ENCODE measurements at regions not wholly inside any gene's neighbourhood (a gene's known extent, or its start where the extent isn't known, plus 50 kb on each side); places are given as distances from the start of the nearest gene placed in this dataset.

DNA sequence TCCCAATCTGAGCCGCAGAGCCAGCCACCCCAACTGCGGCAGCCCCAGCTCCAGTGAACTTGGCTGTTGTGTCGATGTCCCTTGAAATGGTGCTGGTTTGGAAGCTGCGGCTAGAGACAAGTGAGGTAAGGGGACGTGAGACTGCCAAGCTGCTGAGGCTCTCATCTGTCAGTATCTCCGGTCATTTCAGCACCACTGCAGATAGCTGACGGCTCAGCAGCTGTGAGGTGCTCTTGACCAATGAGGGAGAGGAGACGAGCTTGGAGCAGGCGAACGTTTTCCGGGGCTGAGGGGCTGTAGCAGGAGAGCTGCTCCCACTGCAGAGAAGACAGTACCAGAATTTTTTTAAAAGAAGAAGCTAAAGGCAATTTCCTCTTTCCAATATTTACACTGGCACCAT, 175.5 kb upstream of the CASK start:
- H3K4me1 Mint-ChIP-seq = peaks cover 3 to 7% of the 10 kb centered on the region in 2 donors
- no peak overlapping the region for H3K27ac Mint-ChIP-seq
- H3K9me3 Mint-ChIP-seq = peaks cover 0 to 2% (median 0%) of the 10 kb centered on the region in 6 donors
- DNase-seq = no peak
- no peaks in the 10 kb centered on the region for H3K36me3 Mint-ChIP-seq
- peaks cover 0 to 7% (median 2%) of the 10 kb centered on the region in 3 donors for H3K27me3 Mint-ChIP-seq (ENCODE audit: low read depth in 3 of 3)
- no peak overlapping the region for H3K4me3 Mint-ChIP-seq

DNA sequence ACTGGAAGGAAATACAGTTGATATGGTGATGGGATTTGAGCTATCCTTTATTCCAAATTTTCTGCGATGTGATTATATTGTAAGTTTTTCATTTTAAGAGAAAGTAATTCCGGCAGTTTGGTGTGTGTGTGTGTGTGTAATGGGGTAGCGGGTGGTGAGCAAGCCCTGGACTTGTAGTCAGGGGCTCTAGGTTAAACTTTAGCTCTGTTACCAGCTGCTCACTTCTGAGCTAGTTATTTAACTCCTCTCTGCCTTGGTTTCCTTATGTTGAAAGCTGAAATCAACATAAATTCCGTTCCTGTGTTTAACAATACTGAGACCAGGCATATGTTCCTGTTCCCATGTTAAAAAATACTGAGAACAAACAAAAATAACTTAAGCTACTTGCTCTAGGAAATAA, 174.1 kb upstream of the CASK start:
- Mint-ChIP-seq H3K27ac (no peak overlapping the region), H3K4me1 (peaks cover 3 to 9% of the 10 kb centered on the region in 2 donors), H3K9me3 (peaks cover 0 to 2% (median 0%) of the 10 kb centered on the region in 6 donors), H3K27me3 (ENCODE audit: low read depth in 3 of 3) (peaks cover 0 to 5% (median 0%) of the 10 kb centered on the region in 3 donors), H3K36me3 (no peaks in the 10 kb centered on the region), H3K4me3 (no peak overlapping the region)
- no peak for DNase-seq

DNA sequence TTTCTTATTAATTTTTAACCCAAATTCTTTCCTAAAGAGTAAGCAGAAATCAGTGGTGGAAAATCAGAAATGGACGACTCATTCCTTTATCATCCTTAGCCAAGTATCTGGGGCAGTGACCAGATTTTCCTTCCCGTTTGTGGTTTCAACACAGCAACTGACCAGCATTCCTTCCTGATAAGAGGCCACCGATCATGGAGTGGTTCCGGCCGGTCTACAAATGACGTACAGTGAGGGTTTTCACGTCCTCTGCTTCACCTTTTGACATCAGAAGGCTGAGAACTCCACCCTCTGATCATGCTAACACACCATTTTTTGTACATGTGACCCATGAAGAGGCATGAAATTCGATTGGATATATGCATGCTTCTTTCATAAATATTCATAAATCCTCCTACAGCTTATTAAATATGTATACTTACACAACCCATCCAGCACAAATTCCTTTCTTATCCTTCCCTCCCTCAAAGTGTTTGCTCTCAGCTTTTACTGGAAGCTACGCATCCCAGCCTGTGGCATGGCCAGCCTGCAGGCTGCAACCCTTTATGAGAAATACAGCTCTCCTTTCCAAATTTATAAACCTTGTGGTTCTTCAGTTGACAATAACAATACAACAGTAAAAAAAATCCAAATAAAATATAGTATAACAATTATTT, 173.0 kb upstream of the CASK start:
- H3K27ac Mint-ChIP-seq = no peak overlapping the region

GRCh38 chrX:42094218-42094617, 170.9 kb upstream of the CASK start:
- DNase-seq = no peak
- peaks cover 0 to 2% (median 0%) of the 10 kb centered on the region in 6 donors for H3K9me3 Mint-ChIP-seq
- H3K4me1 Mint-ChIP-seq = peaks cover 3 to 9% of the 10 kb centered on the region in 2 donors
- H3K27me3 Mint-ChIP-seq (ENCODE audit: low read depth in 3 of 3) = peaks cover 0 to 2% (median 0%) of the 10 kb centered on the region in 3 donors
- H3K27ac Mint-ChIP-seq = no peak overlapping the region
- peak overlapping the region; percentile 9 to 44 (median 28) for H3K4me3 Mint-ChIP-seq
- H3K36me3 Mint-ChIP-seq = no peaks in the 10 kb centered on the region

More for the DNA sequence above, 173.0 kb upstream of the CASK start:
- Mint-ChIP-seq H3K36me3 (no peaks in the 10 kb centered on the region), H3K4me3 (no peak overlapping the region), H3K9me3 (peaks cover 0 to 2% (median 0%) of the 10 kb centered on the region in 6 donors), H3K27me3 (ENCODE audit: low read depth in 3 of 3) (peaks cover 0 to 2% (median 0%) of the 10 kb centered on the region in 3 donors), H3K4me1 (peaks cover 3 to 9% of the 10 kb centered on the region in 2 donors)
- no peak for DNase-seq

GRCh38 chrX:42093756-42094155, 170.4 kb upstream of the CASK start:
- Mint-ChIP-seq H3K4me3 (peak overlapping the region in 4 of 5 donors; percentile 22 to 44 (median 30)), H3K27ac (no peak overlapping the region), H3K9me3 (peaks cover 0 to 2% (median 0%) of the 10 kb centered on the region in 6 donors), H3K27me3 (ENCODE audit: low read depth in 3 of 3) (peaks cover 0 to 2% (median 0%) of the 10 kb centered on the region in 3 donors), H3K36me3 (no peaks in the 10 kb centered on the region), H3K4me1 (peaks cover 3 to 9% of the 10 kb centered on the region in 2 donors)
- peak in 1 of 3 donors; percentile 1 for DNase-seq

DNA sequence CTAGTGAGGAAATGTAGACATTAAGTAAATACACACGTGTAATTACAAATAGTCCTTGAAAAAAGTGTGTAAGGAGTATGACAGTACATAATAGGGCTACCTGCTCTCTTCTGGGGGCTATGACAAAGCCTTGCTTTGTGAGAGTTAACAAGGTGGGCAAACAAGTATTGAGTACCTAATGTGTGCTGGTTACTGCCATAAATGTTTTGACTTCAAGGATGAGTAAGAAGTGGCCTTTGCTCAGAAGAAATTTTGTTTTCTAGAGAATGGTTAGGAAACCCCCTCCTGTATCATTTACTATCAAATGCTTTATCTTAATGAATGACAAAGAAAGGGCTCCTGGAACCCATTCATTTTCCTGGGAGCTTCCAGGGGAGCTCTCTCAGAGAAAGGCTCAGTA, 167.0 kb upstream of the CASK start:
- DNase-seq = no peak
- H3K4me3 Mint-ChIP-seq = no peak overlapping the region
- no peaks in the 10 kb centered on the region for H3K9me3 Mint-ChIP-seq
- H3K4me1 Mint-ChIP-seq = peaks cover 3 to 9% of the 10 kb centered on the region in 2 donors
- H3K36me3 Mint-ChIP-seq = no peaks in the 10 kb centered on the region
- no peak overlapping the region for H3K27ac Mint-ChIP-seq
- H3K27me3 Mint-ChIP-seq (ENCODE audit: low read depth in 3 of 3) = peaks cover 0 to 2% (median 0%) of the 10 kb centered on the region in 3 donors

- no peak for DNase-seq
- no peaks in the 10 kb centered on the region for H3K9me3 Mint-ChIP-seq
- peaks cover 0 to 2% (median 0%) of the 10 kb centered on the region in 3 donors for H3K27me3 Mint-ChIP-seq (ENCODE audit: low read depth in 3 of 3)
- H3K27ac Mint-ChIP-seq = no peak overlapping the region
- no peaks in the 10 kb centered on the region for H3K36me3 Mint-ChIP-seq
- H3K4me3 Mint-ChIP-seq = no peak overlapping the region
- peaks cover 1 to 3% of the 10 kb centered on the region in 2 donors for H3K4me1 Mint-ChIP-seq
Observed at GRCh38 chrX:42089031-42089430, 165.7 kb upstream of the CASK start.

GRCh38 chrX:42087960-42088359, 164.6 kb upstream of the CASK start:
- Mint-ChIP-seq H3K4me1 (no peaks in the 10 kb centered on the region), H3K27ac (no peak overlapping the region), H3K9me3 (no peaks in the 10 kb centered on the region), H3K27me3 (ENCODE audit: low read depth in 3 of 3) (peaks cover 0 to 3% (median under 1%) of the 10 kb centered on the region in 3 donors), H3K4me3 (no peak overlapping the region), H3K36me3 (no peaks in the 10 kb centered on the region)
- DNase-seq = no peak

DNA sequence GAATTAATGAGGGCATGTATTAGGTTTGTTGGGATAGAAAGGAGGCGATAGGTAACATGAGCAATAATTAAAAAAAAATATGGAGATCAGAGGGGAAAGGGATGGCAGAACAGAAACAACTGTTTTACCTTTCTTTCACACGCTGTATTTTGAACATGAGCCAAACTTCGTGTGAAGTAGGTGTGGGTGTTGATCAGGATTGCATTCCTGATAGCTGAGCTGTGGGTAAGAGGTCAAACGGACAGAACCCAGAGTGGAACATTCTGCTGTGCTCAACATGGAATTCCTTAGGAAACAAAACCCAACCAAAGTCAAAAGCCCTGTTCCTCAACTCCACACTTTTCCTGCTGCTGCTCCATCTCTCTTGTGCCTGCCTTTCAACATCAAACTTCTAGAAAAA, 162.5 kb upstream of the CASK start:
- Mint-ChIP-seq H3K36me3 (no peaks in the 10 kb centered on the region), H3K9me3 (no peaks in the 10 kb centered on the region), H3K4me3 (no peak overlapping the region), H3K27me3 (ENCODE audit: low read depth in 3 of 3) (peaks cover 3% of the 10 kb centered on the region in 3 donors), H3K4me1 (no peaks in the 10 kb centered on the region), H3K27ac (no peak overlapping the region)
- DNase-seq = no peak

GRCh38 chrX:42079968-42080367, 156.6 kb upstream of the CASK start:
- Mint-ChIP-seq H3K9me3 (peaks cover 0 to 1% (median 0%) of the 10 kb centered on the region in 6 donors), H3K4me1 (no peaks in the 10 kb centered on the region), H3K27me3 (ENCODE audit: low read depth in 3 of 3) (peaks cover 3% of the 10 kb centered on the region in 3 donors), H3K36me3 (no peaks in the 10 kb centered on the region), H3K27ac (no peak overlapping the region), H3K4me3 (no peak overlapping the region)
- DNase-seq = no peak

GRCh38 chrX:42077675-42078074, 154.3 kb upstream of the CASK start:
- peaks cover 0 to 3% (median 1%) of the 10 kb centered on the region in 3 donors for H3K27me3 Mint-ChIP-seq (ENCODE audit: low read depth in 3 of 3)
- DNase-seq = no peak
- H3K9me3 Mint-ChIP-seq = peaks cover 0 to 1% (median 0%) of the 10 kb centered on the region in 6 donors
- H3K27ac Mint-ChIP-seq = no peak overlapping the region
- no peaks in the 10 kb centered on the region for H3K4me1 Mint-ChIP-seq
- H3K36me3 Mint-ChIP-seq = no peaks in the 10 kb centered on the region
- H3K4me3 Mint-ChIP-seq = no peak overlapping the region

DNA sequence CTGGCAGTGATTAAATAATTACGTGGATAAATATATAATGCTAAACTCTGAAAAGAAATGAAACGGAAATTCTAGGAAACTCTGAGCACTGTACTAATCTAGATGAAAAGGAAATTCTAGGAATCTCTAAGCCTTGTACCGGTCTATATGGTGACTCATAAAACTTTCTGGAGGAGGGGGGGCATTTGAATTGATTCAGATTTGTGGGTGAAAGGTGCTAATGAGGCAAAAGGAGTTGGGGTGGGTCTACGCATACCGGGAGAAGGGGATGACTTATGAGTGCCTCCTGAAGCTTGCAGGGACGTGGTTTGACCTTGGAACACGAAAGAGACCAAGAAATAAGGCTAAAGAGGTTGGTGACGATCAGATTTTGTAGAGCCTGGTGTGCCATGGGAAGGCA, 151.7 kb upstream of the CASK start:
- H3K4me1 Mint-ChIP-seq = no peaks in the 10 kb centered on the region

GRCh38 chrX:42073448-42073847, 150.1 kb upstream of the CASK start:
- Mint-ChIP-seq H3K27ac (no peak overlapping the region), H3K27me3 (ENCODE audit: low read depth in 3 of 3) (peaks cover 0 to 2% (median 2%) of the 10 kb centered on the region in 3 donors), H3K4me1 (no peaks in the 10 kb centered on the region), H3K4me3 (no peak overlapping the region), H3K36me3 (no peaks in the 10 kb centered on the region), H3K9me3 (peaks cover 0 to 3% (median 0%) of the 10 kb centered on the region in 6 donors)
- no peak for DNase-seq

More for the DNA sequence above, 151.7 kb upstream of the CASK start:
- Mint-ChIP-seq H3K4me3 (no peak overlapping the region), H3K27ac (no peak overlapping the region), H3K9me3 (no peaks in the 10 kb centered on the region), H3K36me3 (no peaks in the 10 kb centered on the region), H3K27me3 (ENCODE audit: low read depth in 3 of 3) (peaks cover 0 to 2% (median under 1%) of the 10 kb centered on the region in 3 donors)
- DNase-seq = no peak

DNA sequence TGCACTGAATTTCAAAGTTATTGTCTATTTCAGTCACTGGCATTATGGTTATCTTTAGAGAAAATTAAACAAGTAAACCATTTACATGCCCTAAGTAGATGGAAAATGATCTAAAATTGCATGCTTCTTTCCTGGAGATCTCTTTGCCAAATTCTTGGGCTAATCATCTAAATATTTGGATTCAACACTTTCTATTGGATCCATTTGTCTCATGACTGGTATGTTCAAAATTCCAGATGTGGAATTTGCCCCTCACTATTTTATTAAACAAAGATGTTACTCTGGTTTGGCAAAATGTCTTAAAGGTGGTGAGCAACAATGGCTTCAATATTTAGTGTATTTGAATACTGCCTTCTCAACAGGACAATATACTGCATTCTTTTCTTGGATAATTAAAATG, 147.5 kb upstream of the CASK start:
- DNase-seq = no peak
- Mint-ChIP-seq H3K27me3 (ENCODE audit: low read depth in 3 of 3) (peaks cover 2 to 9% (median 2%) of the 10 kb centered on the region in 3 donors), H3K9me3 (peaks cover 0 to 3% (median 0%) of the 10 kb centered on the region in 6 donors), H3K4me3 (no peak overlapping the region), H3K4me1 (no peaks in the 10 kb centered on the region), H3K36me3 (no peaks in the 10 kb centered on the region), H3K27ac (no peak overlapping the region)

GRCh38 chrX:42054256-42054655, 130.9 kb upstream of the CASK start:
- Mint-ChIP-seq H3K27me3 (ENCODE audit: low read depth in 3 of 3) (peaks cover 0 to 3% (median 0%) of the 10 kb centered on the region in 3 donors), H3K4me3 (no peak overlapping the region), H3K36me3 (no peaks in the 10 kb centered on the region), H3K4me1 (no peaks in the 10 kb centered on the region), H3K9me3 (no peaks in the 10 kb centered on the region), H3K27ac (no peak overlapping the region)
- no peak for DNase-seq

All from immature natural killer cell (primary cell).